Epithelial cell of prostate (primary cell): ENCODE measurements at regions not wholly inside any gene's neighbourhood (a gene's known extent, or its start where the extent isn't known, plus 50 kb on each side); places are given as distances from the start of the nearest gene placed in this dataset.

Experiments used
- DNase-seq: peaks from one replicate; pipeline ENCODE4 v3.0.0-alpha.2; 2011; ENCODE audit warnings: low read depth, low spot score
- H3K27ac ChIP-seq: fragments of 450-650 bp; 2 replicates; pipeline ENCODE4 v1.5.1; 2017; ENCODE audit warnings: mild to moderate bottlenecking

DNA sequence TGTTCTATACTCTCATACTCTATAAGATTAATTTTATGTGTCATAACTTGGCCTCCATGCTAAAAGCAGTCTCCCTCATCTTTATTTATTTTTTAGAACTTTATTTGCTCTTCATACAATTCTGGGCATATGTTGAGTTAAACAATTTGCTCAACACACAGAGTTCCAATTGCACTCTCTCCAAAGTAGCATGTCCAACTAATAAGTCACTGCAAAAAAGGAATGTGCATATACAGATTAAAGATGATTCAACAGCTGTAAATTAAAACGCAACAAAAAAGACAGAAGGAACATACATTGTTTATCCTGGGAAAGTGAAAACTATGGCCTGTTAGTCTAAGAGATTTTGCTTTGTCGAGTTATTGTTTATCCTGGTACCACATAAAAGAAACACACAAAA is 277.7 kb upstream of the ACVR2A start:
- DNase-seq = no peak
- peak overlapping the region; percentile 11 for H3K27ac ChIP-seq

GRCh38 chr2:147560810-147561535 is 283.9 kb upstream of the ACVR2A start:
- DNase-seq = no peak
- H3K27ac ChIP-seq = no peak overlapping the region

GRCh38 chr2:147559070-147559725 is 285.6 kb upstream of the ACVR2A start:
- DNase-seq = no peak
- H3K27ac ChIP-seq = no peak overlapping the region

DNA sequence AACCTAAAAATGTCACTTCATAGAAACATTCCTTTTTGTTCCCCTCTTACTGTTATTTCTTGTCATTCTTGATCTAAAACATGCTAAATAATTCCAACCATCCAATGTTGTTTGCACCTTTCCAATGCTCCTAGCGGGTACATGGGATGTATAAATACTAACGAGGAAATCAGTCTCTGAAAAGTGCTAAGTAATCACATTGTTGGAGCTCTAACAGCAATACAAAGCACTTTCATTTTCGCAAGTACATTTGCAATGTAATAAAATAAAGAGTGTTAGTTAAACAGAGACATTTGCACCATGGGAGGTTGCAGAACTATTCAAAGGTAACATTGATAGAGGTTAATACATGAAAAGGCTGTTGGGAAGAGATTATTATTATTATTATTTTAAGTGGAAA is 286.2 kb upstream of the ACVR2A start:
- no peak for DNase-seq
- H3K27ac ChIP-seq = no peak overlapping the region

DNA sequence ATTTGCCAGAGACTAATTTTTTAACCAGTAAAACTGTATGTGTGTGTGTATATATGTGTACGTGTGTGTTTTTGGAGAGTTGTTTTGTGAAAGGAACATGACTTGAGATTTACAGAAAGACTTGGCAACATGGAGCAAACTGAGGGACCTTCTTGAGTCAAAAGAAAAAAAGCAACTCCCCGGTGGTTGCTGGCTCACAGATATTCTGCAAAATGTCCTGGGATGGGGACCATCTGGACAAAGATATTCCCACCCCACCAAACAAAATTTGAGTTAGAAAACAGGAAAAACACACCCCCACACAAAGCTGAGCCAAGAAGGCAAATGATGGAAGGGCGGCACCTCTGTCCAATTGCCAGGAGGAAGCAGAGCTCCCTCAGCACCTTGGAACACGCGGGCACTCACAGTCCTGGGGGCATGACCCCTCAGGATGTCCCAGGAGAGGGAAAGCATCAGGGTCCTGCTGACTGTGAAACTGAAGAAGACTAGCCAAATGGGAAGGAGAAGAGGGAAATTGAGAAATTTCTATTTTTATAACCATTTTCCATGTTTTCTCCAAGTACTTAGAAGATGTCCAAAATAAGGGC is 290.2 kb upstream of the ACVR2A start:
- H3K27ac ChIP-seq = no peak overlapping the region
- DNase-seq = no peak

- DNase-seq = no peak
- H3K27ac ChIP-seq = no peak overlapping the region
These were observed 291.0 kb upstream of the ACVR2A start for GRCh38 chr2:147553775-147554271.

DNA sequence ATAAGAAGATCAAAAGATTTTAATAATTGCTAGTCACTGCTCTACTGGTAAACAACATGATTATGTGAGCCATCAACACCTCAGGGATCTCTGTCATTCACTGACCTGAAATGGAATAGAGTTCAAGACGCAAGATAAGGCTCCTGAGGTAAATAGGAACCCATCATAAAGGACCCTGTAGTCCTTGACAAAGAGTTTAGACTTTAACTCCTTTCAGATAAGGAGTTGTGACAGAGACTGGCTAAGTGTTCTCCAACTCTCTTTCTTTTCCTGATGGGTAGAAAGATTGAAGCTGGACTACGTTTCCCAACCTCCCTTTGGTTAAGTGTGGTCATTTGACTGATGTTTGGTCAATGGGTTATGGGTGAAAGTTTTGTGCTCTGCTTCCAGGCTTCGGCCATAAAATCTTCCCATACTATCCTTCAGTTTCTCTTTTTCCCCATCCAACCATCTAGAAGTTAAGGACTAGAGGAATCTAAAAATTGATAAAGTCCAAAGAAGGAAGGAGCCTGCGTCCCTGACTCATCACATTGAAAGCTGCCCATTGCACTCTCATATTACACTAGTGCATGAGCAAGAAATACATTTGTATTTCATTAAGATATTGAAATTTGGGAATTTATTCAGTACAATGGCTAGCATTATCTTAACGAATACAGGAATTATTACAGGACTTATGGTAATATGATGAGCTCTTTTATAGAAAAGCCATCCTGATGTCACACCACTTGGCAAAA is 293.7 kb upstream of the ACVR2A start:
- H3K27ac ChIP-seq = no peak overlapping the region

DNA sequence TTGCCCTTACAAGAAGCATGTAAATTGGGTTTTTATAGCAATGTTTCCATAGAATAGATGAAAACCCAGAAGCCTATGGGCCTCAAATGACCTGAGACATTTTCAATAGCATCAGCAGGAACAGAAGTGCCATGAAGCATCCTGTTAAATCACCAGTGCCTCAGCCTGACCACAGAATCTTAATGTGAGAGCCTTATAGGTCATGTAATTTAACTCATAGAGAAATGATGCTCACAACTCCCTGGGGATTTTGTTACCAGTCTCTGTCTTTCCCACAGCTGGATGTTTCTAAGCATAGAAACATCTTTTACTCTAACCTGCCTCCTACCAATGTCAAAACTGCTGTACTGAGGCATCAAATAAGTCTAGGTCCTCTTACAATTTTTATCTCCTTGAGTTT is 295.8 kb upstream of the ACVR2A start:
- no peak for DNase-seq

More for the DNA sequence above, 293.7 kb upstream of the ACVR2A start:
- no peak for DNase-seq

DNA sequence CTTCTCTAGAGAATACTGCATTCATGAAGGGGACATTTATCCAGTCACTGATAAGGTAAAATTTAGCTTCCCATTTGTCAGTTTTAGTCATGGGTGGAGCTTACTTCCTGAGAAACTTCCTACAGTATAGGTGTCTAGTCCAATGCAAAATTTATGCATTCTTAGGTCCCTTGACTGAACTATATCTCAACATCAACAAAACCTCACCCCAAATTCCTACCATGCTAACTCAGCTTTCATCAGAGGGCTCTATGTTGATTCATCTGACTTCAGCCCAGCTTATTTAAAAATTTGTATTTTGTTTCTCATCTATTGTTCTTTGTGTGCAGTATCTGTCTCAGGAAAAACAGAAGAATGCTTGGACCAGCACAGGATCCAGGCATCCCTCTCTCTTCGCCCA is 296.4 kb upstream of the ACVR2A start:
- no peak overlapping the region for H3K27ac ChIP-seq
- no peak for DNase-seq

More for the DNA sequence above, 295.8 kb upstream of the ACVR2A start:
- no peak overlapping the region for H3K27ac ChIP-seq

GRCh38 chr2:147547440-147547839 is 297.4 kb upstream of the ACVR2A start:
- DNase-seq = no peak
- no peak overlapping the region for H3K27ac ChIP-seq

- no peak for DNase-seq
These were observed 298.7 kb upstream of the ACVR2A start for GRCh38 chr2:147546109-147546508.

GRCh38 chr2:147543056-147543455 is 301.8 kb upstream of the ACVR2A start:
- no peak overlapping the region for H3K27ac ChIP-seq
- no peak for DNase-seq

More at GRCh38 chr2:147546109-147546508, 298.7 kb upstream of the ACVR2A start:
- H3K27ac ChIP-seq = no peak overlapping the region

DNA sequence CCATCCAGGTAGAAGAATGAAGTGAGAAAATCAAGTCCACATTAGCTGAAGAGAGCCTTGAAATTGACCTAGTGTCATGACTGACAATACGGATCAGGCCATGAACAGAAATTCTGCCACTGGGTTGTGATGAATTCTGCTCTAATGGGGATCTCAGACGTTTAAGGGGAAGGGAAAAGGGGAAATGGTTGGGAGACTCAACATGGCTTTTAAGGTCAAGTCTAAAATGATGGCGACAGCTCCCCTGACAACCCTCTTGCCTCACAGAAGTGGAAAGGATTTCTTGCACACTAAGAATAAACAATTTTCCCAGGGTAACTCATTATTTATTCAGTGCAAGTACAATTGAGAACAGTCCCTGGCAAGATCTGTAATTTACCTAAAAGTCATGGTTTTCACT is 302.5 kb upstream of the ACVR2A start:
- no peak for DNase-seq
- H3K27ac ChIP-seq = no peak overlapping the region

- DNase-seq = no peak
- no peak overlapping the region for H3K27ac ChIP-seq
These were observed 303.5 kb upstream of the ACVR2A start for GRCh38 chr2:147541314-147541713.

- no peak for DNase-seq
- no peak overlapping the region for H3K27ac ChIP-seq
These were observed 306.0 kb upstream of the ACVR2A start for GRCh38 chr2:147538821-147539220.

GRCh38 chr2:147538088-147538487 is 306.7 kb upstream of the ACVR2A start:
- H3K27ac ChIP-seq = no peak overlapping the region
- no peak for DNase-seq

- DNase-seq = no peak
- H3K27ac ChIP-seq = no peak overlapping the region
These were observed 313.6 kb upstream of the ACVR2A start for GRCh38 chr2:147531269-147531668.

- DNase-seq = no peak
- H3K27ac ChIP-seq = no peak overlapping the region
These were observed 314.8 kb upstream of the ACVR2A start for GRCh38 chr2:147530033-147530432.

GRCh38 chr2:147525819-147526489 is 318.9 kb upstream of the ACVR2A start:
- DNase-seq = no peak
- peak overlapping the region; percentile 71 for H3K27ac ChIP-seq

GRCh38 chr2:147524912-147525311 is 319.9 kb upstream of the ACVR2A start:
- peak overlapping the region; percentile 71 for H3K27ac ChIP-seq
- peak; percentile 84 for DNase-seq
